ENCODE measurements at regions not wholly inside any gene's neighbourhood (a gene's known extent, or its start where the extent isn't known, plus 50 kb on each side); places are given as distances from the start of the nearest gene placed in this dataset.

GRCh38 chr7:17687361-17687760 lies 252.9 kb downstream of the SNX13 start:
- TF ChIP-seq CTCF (IDR thresholded peaks at IDR 0.05; ENCODE audit: low read depth, low read length, missing control alignments), result no peak

DNA sequence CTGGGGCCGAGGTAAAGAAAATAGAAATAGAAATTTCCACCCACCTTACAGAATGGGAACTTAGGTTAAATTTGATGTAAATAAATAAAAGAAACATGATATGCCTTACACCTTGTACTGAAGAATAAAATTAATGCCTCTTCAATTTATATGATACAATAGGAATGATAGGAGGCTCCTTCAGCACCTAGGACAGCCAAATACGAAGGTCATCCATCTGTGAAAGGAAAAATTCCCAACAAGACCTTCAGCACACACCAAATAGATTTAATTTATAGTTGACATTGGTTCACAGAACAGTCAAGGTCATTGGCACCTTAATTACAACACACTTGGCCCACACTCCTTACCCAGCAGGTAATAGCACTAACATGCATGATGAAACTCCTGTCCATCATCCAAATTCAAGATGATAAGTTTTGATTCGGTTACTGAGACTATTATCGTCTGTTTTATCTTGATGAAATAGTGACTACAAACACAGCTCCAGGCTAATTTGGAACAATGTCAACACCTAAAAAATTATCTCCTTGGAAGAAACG lies 250.9 kb downstream of the SNX13 start:
- no peak for TF ChIP-seq CTCF (IDR thresholded peaks at IDR 0.05; ENCODE audit: low read depth, low read length, missing control alignments)
- DNase-seq (ENCODE audit: low read depth), result no peak
- no peak overlapping the region for H3K4me3 ChIP-seq (ENCODE audit: low read depth, low read length)

More at GRCh38 chr7:17687361-17687760, 252.9 kb downstream of the SNX13 start:
- DNase-seq (ENCODE audit: low read depth), result no peak
- no peak overlapping the region for H3K4me3 ChIP-seq (ENCODE audit: low read depth, low read length)

DNA sequence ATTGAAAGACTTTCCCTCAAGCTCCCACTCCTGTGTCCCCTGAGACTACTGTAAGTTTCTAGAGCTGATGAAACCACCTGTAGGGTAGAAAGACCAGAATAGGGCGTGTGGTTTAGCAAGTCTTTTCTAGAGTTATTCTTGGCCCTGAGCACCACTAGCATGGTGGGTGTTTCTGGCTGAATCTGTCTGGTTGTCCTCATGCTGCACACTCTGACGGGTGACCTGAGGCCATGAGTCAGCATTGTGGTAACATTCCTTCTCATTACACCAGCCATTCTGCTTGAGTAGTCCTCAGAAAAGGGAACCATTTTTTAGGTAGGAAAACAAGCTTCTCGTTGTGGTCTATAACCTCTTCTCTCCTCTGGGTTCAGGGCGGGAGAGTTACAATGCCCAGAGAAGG lies 250.3 kb downstream of the SNX13 start:
- TF ChIP-seq CTCF (IDR thresholded peaks at IDR 0.05; ENCODE audit: low read depth, low read length, missing control alignments), result no peak
- no peak overlapping the region for H3K4me3 ChIP-seq (ENCODE audit: low read depth, low read length)
- peak; percentile 12 for DNase-seq (ENCODE audit: low read depth)

DNA sequence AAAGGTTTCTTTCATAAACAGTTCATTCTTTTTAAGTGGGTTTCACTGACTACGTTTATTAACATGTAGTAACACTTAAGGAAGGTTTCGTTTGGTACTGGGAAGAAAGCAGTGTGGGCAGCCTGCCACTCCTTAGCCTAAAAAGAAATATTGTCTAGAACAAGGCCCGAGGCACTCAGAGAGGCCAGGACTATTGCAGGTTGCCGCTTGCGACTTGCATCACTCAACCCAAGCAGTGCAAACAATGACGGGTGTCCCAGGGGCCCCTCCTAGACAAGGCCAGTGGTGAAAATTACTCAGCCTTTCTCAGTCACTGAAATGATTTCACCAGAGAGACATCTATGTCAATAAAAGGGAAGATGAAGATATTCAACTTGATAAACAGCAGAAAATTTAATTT lies 243.9 kb downstream of the SNX13 start:
- TF ChIP-seq CTCF (IDR thresholded peaks at IDR 0.05; ENCODE audit: low read depth, low read length, missing control alignments), result no peak

DNA sequence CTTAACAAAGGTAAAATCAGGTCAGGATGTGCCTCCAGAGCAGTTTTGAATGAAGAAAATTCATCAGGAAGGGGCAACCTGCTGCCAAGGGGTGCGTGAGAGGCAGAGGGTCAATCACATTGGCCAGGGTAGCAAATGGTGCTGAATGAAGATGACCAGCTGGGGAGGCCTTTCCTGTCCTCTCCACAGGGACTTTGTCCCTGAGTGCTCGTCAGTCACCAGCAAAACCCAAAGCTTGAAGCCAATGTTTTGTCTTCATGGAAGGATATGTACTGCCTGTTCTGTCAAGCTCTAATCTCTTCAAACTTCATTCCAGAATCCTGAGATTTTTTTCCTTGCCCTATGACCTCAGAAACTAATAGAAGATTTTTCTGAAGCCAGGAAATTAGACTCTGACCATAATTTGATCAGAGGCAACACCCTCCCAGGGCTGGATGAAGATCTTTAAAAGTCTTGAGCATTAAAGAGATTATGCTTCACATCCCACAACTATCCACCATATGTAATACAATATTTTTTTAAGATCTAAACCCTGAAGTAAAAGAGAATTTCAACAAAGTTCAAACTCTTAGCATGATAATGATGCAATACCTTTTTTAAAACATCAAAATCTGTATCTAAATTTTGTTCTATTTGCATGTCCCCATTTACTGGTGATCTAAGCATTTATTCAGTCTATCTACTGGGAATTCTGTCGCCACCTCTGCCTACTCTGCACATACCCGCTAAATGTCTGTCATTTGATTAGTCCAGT lies 243.0 kb downstream of the SNX13 start:
- no peak for DNase-seq (ENCODE audit: low read depth)
- TF ChIP-seq CTCF (IDR thresholded peaks at IDR 0.05; ENCODE audit: low read depth, low read length, missing control alignments), result no peak

More for the DNA sequence above, 243.9 kb downstream of the SNX13 start:
- no peak for DNase-seq (ENCODE audit: low read depth)
- H3K4me3 ChIP-seq (ENCODE audit: low read depth, low read length), result no peak overlapping the region

GRCh38 chr7:17699696-17700095 lies 240.6 kb downstream of the SNX13 start:
- no peak for TF ChIP-seq CTCF (IDR thresholded peaks at IDR 0.05; ENCODE audit: low read depth, low read length, missing control alignments)
- DNase-seq (ENCODE audit: low read depth), result no peak
- H3K4me3 ChIP-seq (ENCODE audit: low read depth, low read length), result no peak overlapping the region

More for the DNA sequence above, 243.0 kb downstream of the SNX13 start:
- H3K4me3 ChIP-seq (ENCODE audit: low read depth, low read length), result no peak overlapping the region

DNA sequence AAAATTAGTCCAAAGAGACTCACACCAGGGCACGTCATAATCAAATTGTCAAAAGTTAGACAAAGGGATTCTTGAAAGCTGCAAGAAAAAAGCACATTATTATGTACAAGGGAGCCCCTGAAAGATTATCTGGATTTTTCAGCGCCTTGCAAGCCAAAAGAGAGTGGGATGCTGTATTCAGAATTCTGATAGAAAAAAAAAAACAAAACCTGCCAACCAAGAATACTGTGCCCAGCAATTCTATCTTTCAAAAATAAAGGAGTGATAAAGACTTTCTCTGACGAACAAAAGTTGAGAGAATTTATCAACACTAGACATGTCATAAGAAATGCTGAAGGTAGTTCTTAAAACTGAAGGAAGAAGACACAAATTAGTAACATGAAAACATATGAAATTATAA lies 240.2 kb downstream of the SNX13 start:
- DNase-seq (ENCODE audit: low read depth), result no peak
- H3K4me3 ChIP-seq (ENCODE audit: low read depth, low read length), result no peak overlapping the region
- TF ChIP-seq CTCF (IDR thresholded peaks at IDR 0.05; ENCODE audit: low read depth, low read length, missing control alignments), result no peak
